NCI-H1694 treated with DMSO at 0.1 percent for 48 hours (cell line): ENCODE measurements at regions not wholly inside any gene's neighbourhood (a gene's known extent, or its start where the extent isn't known, plus 50 kb on each side); places are given as distances from the start of the nearest gene placed in this dataset.
"Not testable (repeated sequence)": the region's sequence is repeated elsewhere in the genome, so short reads cannot be mapped to it uniquely, and the experiment has no call there.

Source experiments
- DNase-seq: peaks from one replicate; lab custom pipeline; 2025; lab: John Stamatoyannopoulos, UW

DNA sequence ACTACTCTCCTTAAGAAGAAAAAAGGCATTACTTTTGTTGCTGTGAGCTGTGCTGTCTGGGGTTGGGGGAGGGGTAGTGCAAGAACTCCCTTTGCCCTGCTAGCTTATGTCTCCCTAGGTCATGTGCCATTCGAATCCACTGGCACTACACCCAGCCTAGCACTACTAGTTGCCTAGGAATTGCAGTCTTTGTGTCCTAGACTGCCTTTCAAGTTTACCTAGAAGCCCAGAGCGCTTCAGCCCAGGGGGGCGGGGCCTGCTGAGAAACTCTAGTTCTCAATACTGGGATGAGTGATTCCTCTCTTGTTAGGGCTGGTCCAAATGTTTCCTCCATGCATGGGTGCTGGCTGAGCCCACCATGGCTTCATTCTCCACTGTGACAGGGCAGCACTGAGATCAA is 1011.5 kb downstream of the PCDH19 start:
- DNase-seq = no peak

DNA sequence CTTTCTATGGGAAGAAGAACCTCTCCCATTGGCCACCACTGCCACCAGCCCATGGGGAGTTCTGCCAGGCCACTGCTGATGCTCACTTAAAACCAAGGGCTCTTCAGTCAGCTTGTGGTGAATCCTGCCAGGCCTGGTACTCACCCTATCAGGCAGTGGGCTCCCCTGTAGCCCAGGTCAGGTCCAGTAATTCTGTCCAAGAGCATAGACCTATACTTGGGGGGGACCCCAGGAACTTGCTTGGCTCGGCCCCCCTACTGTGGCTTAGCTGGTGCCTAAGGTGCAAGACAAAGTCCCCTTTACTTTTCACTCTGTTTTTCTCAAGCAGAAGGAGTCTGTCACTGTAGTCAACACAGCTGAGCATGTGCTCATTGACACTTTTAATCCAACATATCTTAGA is 1012.2 kb downstream of the PCDH19 start:
- no peak for DNase-seq

DNA sequence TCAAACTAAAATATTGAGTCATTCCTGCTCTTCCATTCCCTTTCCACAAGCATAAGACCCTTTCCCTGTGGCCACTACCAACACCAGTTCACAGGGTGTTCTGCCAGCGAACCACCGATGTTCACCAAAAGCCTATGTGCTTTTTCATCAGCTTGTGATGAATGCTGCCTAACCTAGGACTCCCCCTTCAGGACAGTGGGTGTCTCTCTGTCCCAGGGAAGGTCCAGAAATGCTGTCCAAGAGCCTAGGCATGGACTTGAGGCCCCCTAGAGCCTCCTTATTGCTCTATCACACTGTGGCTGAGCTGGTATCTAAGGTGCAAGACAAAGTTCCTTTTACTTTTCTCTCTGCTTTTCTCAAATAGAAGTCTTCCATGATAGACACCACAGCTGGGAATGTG is 1015.6 kb downstream of the PCDH19 start:
- DNase-seq = no peak

DNA sequence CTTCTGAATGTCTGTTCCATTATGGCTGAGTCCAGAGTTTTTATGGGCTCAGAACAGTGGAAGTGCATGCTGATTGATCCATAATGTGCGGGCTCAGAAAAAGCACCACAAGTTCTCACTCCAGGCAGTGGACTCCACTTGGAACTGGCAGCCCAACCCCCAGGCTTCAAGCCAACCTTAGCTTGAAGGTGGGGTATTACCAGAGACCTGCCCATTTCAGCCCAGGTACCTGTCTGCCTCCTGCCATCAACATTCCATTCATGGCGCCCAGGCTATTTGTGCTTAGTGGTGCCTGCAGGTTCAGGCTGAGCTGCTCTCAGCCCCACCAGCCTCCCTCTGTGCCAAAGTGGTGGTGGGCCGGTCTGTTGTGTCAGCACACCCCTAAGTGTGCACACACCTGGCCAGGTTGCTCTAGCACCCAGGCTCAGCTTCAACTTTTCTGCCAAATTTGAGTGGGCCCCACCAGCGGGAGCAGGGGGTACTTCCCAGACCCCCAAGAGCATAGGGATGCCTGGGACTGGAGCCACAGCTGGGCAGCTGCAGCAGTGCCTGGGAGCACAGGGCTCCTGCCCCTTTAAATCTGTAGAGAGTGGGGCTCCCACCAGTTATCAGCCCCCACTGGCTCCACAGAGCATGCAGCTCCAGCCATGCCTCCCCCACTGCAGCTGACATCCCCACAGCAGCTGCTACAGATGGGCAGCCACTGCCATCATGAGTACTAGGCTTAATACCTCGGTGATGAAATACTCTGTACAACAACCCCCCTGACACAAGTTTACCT is 1025.3 kb downstream of the PCDH19 start:
- DNase-seq = no peak

DNA sequence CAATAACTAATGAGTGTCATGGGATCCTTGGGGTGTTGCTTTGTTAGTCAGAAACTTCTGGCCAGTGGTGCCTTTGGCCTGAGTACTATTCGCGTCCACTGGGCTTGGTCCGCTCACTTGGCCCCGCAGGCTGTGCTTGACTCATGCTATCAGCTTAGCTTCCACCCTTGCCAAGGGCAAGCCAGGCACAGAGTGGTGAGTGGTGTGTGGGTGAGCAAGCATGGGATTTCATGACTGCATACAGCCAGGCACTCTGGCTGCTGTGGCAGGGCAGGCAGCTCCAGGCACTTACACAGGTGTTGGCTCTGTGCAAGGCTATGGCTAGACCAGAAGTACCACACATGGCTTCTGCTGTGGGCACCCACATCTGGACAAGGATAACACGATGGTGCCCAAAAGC is 1026.3 kb downstream of the PCDH19 start:
- no peak for DNase-seq

DNA sequence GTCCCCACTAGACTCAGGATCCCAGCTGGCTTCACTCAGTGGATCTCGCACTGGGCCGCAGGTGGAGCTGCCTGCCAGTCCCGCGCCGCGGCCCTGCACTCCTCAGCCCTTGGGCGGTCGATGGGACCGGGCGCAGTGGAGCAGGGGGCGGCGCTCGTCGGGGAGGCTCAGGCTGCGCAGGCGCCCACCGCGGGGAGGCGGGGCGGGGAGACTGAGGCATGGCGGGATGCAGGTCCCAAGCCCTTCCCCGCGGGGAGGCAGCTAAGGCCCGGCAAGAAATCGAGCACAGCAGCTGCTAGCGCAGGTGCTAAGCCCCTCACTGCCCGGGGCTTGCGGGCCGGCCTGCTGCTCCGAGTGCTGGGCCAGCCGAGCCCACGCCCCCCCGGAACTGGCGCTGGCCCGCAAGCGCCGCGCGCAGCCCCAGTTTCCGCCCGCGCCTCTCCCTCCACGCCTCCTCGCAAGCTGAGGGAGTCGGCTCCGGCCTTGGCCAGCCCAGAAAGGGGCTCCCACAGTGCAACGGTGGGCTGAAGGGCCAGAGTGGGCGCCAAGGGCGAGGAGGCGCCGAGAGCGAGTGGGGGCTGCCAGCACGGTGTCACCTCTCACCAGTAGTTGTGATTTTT is 1038.0 kb downstream of the PCDH19 start:
- no peak for DNase-seq

DNA sequence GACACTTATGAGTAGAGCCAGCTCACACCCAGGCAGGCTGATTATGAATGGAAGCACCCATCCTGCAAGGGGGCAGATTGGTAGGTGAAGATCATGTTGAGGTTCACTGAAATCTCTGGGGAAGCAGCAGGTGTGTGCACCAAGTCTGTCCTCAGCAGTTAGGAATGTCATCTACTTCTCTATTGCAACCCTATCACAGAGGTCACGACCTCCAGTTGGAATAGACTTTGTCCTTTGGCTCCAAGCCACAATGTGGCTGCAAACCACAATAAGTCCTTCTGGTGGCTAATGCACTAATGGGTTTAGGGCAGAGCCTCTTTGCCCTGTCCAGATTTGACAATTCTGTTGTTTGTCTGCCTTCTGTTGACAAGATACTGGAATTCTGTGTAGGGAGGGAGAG is 1056.7 kb downstream of the PCDH19 start:
- no peak for DNase-seq

DNA sequence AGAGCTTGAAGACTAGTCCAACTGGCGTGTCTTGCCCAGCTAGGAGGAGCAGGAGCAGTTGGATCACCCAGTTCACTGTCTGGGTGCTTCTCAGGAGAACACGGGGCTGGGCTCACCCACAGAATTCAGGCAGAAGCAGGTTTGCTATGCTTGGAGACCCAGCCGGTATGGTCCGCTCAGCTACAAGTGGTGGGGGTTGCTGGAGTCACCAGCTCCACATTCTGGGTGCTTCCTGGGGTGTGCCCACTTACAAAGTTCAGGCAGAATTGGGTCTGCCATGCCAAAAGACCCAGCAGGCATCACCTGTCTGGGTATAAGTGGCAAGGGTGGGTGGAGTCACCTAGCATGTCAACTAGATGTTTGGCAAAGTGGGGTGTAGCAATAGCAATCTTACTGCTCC is 1061.8 kb downstream of the PCDH19 start:
- no peak for DNase-seq

DNA sequence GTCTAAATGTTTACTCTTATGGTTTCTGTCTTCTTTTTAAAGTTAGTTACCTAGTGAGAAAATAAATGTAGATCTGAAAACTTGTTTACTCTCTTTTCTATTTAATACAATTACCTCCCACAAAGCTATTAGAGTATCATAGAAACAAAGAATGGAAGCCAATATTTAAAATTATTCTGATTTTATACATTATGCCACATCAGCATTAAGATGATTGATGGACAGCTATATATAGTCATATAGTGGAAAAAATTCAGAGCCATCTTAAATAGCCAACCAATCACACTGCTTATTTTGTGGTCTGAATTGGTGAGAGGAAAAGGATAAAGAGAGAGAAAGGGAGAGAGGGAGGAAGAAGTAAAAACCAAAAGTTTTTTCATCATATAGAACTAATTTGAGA is 1101.8 kb downstream of the PCDH19 start:
- no peak for DNase-seq

DNA sequence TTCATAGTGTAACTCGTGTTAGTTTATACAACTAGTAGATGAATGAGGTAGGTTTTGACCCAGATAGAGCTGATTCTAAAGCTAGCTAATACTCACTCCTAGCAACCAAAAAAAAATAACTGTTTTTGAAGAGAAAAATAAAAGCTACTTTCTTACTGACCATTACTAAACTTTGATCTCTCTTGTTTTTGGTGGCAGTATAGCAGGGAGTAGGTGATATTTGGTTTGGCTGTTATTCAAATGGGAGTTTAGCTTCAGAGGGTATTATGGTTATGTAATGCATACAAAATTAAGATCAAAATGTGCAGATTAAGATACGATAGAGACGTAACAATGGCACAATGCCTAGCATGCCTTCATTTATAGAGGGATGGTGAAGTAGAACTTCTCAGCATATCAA is 1104.5 kb downstream of the PCDH19 start:
- DNase-seq = no peak

DNA sequence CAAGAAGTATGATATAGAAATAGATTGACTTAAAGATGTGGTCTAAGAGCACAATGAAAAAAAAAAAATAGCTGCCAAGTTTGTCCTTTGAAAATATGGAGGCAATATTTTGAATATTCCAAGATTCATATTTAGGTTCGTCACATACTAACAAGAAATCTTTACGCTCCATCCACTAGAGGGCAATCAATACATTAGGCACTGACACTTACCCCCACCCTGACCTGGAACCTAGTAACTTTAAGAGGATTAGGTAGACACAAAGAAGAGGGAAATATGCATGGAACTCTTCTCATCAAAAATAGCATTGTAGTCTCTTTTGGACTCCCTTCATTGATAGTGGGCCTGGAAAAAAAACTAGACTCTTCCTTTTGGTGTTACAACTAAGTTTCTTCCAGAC is 1108.1 kb downstream of the PCDH19 start:
- DNase-seq = no peak

DNA sequence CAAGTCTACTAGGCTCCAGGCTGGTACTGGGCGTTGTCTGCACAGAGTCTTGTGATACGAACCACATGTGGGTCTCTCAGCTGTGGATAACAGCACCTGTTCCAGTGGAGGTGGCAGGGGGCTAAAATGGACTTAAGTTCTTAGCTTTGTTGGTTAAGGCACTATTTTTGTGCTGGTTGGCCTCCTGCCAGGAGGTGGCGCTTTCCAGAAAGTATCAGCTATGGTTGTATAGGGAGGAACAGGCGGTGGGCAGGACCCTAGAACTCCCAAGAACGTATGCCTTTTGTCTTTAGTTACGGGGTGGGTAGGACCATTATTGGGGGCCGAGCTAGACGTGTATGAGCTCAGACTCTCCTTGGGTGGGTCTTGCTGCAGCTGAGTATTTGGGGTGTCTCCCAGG is 1138.4 kb downstream of the PCDH19 start:
- DNase-seq = no peak

DNA sequence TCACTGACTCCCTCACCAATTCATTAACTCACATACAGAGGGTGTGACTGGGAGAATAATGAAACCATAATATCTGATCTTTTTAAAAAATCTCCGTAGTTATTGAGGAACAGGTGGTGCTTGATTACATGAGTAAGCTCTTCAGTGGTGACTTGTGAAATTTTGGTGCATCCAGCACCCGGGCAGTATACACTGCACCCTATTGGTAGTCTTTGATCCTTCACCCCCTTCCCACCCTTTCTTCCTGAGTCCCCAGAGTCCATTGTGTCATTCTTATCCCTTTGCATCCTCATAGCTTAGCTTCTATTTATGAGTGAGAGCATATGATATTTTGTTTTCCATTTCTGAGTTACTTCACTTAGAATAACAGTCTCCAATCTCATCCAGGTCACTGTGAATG is 1143.8 kb downstream of the PCDH19 start:
- no peak for DNase-seq

DNA sequence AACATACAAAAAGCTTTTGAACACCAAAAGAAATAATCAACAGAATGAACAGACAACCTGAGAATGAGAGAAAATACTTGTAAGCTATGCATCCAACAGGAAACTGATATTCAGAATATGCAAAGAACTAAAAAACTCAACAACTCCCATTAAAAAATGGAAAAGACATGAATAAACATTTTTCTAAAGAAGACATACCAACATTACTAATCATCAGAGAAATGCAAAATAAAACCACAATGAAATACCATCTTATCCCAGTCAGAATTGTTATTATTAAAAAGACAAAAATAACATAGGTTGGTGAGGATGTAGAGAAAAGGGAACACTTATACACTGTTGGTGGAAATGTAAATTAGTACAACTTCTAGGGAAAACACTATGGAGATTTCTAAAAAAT is 1161.9 kb downstream of the PCDH19 start:
- no peak for DNase-seq

DNA sequence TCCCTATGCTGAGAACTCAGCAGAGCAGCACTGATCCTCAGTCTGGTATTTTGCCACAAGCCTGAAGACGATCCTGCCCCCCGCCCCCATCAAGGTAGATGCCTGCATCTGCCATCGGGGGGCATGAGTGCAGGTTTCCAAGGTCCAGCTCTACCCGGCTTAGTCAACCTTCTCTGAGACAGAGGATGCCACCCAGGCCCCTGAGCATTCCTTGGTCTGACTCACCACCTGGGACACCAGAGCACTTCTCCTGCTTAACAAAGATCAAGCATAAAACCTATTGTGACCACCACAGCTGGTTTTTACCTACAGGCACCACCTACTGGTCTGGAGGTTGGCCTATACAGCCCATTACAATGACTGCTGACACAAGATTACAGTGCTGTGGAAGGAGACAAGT is 1168.1 kb downstream of the PCDH19 start:
- DNase-seq = no peak

DNA sequence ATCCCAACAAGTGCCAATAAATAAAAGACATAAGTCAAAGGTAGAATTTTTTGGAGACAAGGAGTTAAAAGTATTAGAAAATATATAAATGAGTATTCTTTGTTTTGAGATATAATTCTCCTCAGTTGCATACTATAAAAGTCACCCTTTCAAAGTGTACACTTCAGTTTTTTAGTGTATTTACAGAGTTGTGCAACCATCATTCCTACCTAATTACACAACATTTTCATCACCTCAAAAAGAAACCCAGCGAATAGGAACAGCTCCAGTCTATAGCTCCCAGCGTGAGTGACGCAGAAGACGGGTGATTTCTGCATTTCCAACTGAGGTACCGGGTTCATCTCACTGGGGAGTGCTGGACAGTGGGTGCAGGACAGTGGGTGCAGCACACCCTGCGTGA is 1175.7 kb downstream of the PCDH19 start:
- not testable (repeated sequence) for DNase-seq

DNA sequence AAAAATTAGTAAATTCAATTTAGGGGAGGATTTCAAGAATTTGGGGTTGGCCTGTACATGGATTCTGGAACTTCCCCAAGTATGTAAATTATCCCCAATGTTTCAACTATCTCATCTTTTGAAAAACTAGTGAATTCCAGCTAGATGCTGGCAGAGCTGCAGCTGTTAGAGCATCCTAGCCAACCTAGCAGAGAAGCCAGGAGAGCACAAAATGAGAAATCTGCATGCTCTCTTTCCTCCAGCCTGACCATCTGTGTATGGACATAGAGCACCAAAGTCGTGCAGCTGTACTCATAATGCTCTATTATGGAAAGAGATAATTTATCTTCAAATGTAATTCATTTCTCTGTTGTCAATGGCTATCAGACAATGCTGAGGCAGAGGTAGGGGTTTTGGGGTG is 1217.7 kb downstream of the PCDH19 start:
- no peak for DNase-seq

DNA sequence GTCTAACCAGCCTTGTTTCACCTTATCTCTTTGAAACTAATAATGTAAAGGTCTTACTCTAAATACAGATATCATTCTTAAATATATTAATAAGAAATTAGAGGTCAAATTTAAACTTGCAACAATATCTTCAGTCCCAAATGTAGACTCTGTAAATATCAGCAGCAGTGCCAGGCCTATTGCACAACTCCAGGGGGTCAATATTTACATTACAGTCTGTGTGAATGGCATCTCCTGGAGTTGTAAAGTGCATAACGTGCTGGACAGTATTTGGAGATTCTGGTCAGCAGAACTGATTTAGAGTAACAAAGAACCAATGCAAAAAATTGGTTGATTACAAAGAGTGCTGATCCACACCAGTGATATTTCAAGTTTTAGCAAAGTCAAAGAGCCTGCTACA is 1225.9 kb downstream of the PCDH19 start:
- DNase-seq = no peak

DNA sequence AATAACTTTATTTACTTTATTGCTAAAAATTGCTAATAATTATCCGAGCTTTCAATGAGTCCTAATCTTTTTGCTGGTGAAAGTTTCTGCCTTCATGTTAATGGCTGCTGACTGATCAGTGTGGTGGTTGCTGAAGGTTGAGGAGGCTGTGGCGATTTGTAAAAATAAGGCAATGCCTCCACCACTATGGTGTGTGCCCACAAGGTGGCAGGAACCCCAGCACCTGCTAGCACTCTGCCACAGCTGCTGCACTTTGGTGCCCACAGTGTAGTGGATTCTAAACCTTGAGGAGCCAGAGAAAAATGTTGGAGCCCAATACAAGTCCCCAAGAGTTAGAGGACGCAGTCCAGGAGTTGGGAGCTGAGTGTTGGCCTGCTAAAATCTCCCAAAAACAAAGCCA is 1237.1 kb downstream of the PCDH19 start:
- no peak for DNase-seq

DNA sequence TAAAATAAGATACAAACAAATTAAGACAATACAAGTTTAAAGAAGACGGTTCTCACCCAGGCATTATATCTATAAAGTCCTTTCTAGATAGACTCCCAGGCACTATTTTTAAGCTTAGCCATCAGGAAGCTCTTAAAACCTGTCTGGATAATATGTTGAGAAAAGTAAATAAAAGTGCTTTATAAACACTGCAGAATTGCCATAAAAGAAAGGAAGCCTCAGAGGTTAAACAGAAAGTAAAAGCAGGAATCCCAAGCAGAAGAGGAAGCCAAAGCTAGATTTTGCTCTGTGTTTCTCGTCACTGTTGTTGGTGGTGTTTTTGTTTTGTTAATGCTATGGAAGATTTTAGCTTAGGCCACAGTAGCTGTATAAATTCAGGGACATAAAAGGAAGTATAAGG is 1267.3 kb downstream of the PCDH19 start:
- DNase-seq = no peak

DNA sequence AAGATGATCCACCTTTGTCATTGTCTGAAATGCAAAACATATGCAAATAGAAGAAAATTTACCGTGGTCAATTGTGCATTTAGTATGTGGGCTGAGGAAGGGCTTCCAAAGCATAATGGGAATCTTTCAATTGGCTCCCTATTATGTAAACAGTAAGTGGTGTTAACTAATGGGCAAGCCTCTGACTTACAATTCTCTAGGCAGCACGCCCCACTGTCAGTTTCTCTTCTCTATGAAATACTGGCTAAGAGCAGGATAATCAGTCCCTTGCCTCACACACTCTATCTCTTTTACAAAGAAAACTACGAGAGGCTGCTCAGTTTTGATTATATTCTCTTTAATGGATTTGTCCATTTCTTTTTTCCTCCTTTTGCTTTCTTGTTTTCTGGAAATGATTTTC is 1272.6 kb downstream of the PCDH19 start:
- DNase-seq = no peak

DNA sequence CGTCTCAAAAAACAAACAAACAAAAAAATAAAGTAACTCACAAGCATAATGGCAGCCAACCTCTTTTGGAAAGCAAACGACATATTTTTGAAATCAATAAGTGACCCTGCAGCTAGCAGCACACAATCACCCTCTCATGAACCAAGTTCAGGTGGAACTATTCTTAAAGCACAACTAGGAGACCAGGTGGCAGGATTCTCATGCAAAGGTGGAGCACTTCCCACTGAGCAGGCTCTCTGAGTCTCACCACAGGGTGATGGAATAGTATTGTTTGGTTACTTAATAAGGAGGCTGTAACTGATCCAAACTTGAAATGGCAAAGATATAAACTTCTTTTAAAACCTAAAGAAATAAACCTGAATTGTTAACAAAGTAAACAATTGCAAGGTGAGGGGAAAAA is 1293.1 kb downstream of the PCDH19 start:
- no peak for DNase-seq

DNA sequence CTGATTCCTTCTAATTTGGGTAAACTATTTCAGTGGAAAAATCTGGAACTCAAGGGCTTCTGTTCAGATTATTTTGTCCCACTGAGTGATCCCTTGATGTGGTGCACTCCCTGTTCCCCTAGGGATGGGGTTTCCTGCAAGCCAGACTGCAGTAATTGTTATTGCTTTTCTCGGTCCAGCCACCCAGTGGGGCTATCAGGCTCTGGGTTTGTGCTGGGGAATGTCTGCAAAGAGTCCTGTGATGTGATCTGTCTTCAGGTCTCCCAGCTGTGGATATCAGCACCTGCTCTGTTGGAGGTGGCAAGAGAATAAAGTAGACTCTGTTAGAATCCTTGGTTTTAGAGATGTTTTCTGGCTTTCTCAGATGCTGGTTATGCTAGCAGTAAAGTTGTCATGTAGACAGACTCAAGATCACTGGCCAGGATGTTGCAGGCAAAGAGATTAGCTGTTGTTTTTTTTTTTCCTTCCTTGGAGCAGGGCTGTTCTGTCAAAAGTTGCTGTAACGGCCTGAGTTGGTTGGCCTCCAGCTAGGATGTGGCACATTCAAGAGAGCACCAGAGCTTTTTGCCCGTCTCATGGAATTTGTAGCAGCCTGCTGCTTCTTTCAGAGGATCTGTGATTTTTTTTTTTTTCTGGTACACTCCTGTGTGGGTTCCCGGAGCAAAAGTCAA is 1314.0 kb downstream of the PCDH19 start:
- no peak for DNase-seq

DNA sequence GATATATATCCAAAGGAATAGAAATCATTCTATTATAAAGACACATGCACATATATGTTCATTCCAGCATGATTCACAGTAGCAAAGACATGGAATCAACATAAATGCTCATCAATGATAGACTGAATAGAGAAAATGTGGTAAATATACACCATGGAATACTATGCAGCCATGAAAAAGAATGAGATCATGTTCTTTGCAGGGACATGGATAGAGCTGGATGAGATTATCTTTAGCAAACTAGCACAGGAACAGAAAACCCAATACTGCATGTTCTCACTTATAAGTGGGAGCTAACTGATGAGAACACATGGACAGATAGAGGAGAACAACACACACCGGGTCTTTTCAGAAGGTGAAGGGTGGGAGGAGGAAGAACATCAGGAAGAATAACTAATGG is 1318.6 kb downstream of the PCDH19 start:
- DNase-seq = no peak
